SJSA1 (cell line): ENCODE measurements at regions not wholly inside any gene's neighbourhood (a gene's known extent, or its start where the extent isn't known, plus 50 kb on each side); places are given as distances from the start of the nearest gene placed in this dataset.

Experiments
- DNase-seq, 2 experiments: peaks; one replicate each; pipeline ENCODE4 v3.0.0-alpha.2; 2015 to 2020; ENCODE audit warnings: low spot score in 2 of 2, low read depth in 1 of 2
- H3K27ac ChIP-seq: fragments of 250-450 bp; sonication (Bioruptor Pico); 2 replicates; pipeline ENCODE4 v1.5.1; 2020; ENCODE audit warnings: mild to moderate bottlenecking, moderate library complexity
- H3K27me3 ChIP-seq: fragments of 250-450 bp; sonication (Bioruptor Pico); replicated peaks from 2 replicates; pipeline ENCODE4 v1.5.1; 2020; ENCODE audit warnings: mild to moderate bottlenecking, moderate library complexity
- H3K36me3 ChIP-seq: fragments of 250-450 bp; sonication (Bioruptor Pico); 2 replicates; pipeline ENCODE4 v1.5.1; 2020; ENCODE audit warnings: mild to moderate bottlenecking
- H3K4me1 ChIP-seq: fragments of 250-450 bp; sonication (Bioruptor Pico); replicated peaks from 2 replicates; pipeline ENCODE4 v1.6.1; 2021; ENCODE audit warnings: mild to moderate bottlenecking
- H3K4me3 ChIP-seq: fragments of 250-450 bp; sonication (Bioruptor Pico); 2 replicates; pipeline ENCODE4 v1.5.1; 2020; ENCODE audit warnings: mild to moderate bottlenecking
- H3K9me3 ChIP-seq: fragments of 250-450 bp; sonication (Bioruptor Pico); replicated peaks from 2 replicates; pipeline ENCODE4 v1.5.1; 2020; ENCODE audit warnings: mild to moderate bottlenecking

- Histone ChIP-seq H3K9me3 (no peaks in the 10 kb centered on the region), H3K4me1 (peaks cover 39% of the 10 kb centered on the region), H3K27me3 (no peaks in the 10 kb centered on the region), H3K4me3 (no peak overlapping the region), H3K27ac (no peak overlapping the region), H3K36me3 (no peaks in the 10 kb centered on the region)
- DNase-seq = no peak
Observed at GRCh38 chr1:234531151-234531635, 52.2 kb upstream of the TARBP1 start.

- H3K27ac ChIP-seq = no peak overlapping the region
- no peaks in the 10 kb centered on the region for H3K36me3 ChIP-seq
- H3K4me3 ChIP-seq = no peak overlapping the region
- peaks cover 35% of the 10 kb centered on the region for H3K4me1 ChIP-seq
- no peak for DNase-seq
- no peaks in the 10 kb centered on the region for H3K27me3 ChIP-seq
- no peaks in the 10 kb centered on the region for H3K9me3 ChIP-seq
Observed at GRCh38 chr1:234530672-234531071, 51.7 kb upstream of the TARBP1 start.

- H3K36me3 ChIP-seq = no peaks in the 10 kb centered on the region
- H3K27me3 ChIP-seq = no peaks in the 10 kb centered on the region
- H3K4me1 ChIP-seq = peaks cover 27% of the 10 kb centered on the region
- no peaks in the 10 kb centered on the region for H3K9me3 ChIP-seq
- H3K27ac ChIP-seq = no peak overlapping the region
- no peak overlapping the region for H3K4me3 ChIP-seq
- DNase-seq = no peak
Observed at GRCh38 chr1:234529950-234530237, 50.9 kb upstream of the TARBP1 start.

- H3K4me3 ChIP-seq = no peak overlapping the region
- peaks cover 22% of the 10 kb centered on the region for H3K4me1 ChIP-seq
- no peaks in the 10 kb centered on the region for H3K27me3 ChIP-seq
- no peak overlapping the region for H3K27ac ChIP-seq
- no peaks in the 10 kb centered on the region for H3K9me3 ChIP-seq
- no peak for DNase-seq
- H3K36me3 ChIP-seq = no peaks in the 10 kb centered on the region
Observed at GRCh38 chr1:234529095-234529949, 50.3 kb upstream of the TARBP1 start.
